NOMO-1 treated with dmso at 0.1 percent for 144 hours (cell line): ENCODE measurements at regions not wholly inside any gene's neighbourhood (a gene's known extent, or its start where the extent isn't known, plus 50 kb on each side); places are given as distances from the start of the nearest gene placed in this dataset.

Experiments used
- DNase-seq: peaks from one replicate; lab custom pipeline; 2025; ENCODE audit not compliant: unreplicated experiment; lab: John Stamatoyannopoulos, UW

GRCh38 chr5:8611067-8611466 lies 742.1 kb downstream of the MTRR start:
- no peak for DNase-seq

GRCh38 chr5:8613078-8613685 lies 744.2 kb downstream of the MTRR start:
- no peak for DNase-seq

- no peak for DNase-seq
Measured at GRCh38 chr5:8615142-8615858, 746.4 kb downstream of the MTRR start.

- DNase-seq, result no peak
Measured at GRCh38 chr5:8628521-8628920, 759.6 kb downstream of the MTRR start.

GRCh38 chr5:8633259-8633658 lies 764.3 kb downstream of the MTRR start:
- DNase-seq, result no peak

GRCh38 chr5:8633696-8634095 lies 764.7 kb downstream of the MTRR start:
- no peak for DNase-seq

- no peak for DNase-seq
Measured at GRCh38 chr5:8634219-8634618, 765.3 kb downstream of the MTRR start.

- no peak for DNase-seq
Measured at GRCh38 chr5:8641786-8642505, 773.0 kb downstream of the MTRR start.

- no peak for DNase-seq
Measured at GRCh38 chr5:8644377-8644776, 775.4 kb downstream of the MTRR start.

- DNase-seq, result no peak
Measured at GRCh38 chr5:8647111-8647510, 778.2 kb downstream of the MTRR start.

- no peak for DNase-seq
Measured at GRCh38 chr5:8650186-8650585, 781.2 kb downstream of the MTRR start.

- no peak for DNase-seq
Measured at GRCh38 chr5:8660133-8660893, 791.4 kb downstream of the MTRR start.

GRCh38 chr5:8663374-8663773 lies 794.4 kb downstream of the MTRR start:
- no peak for DNase-seq

GRCh38 chr5:8675182-8675581 lies 806.2 kb downstream of the MTRR start:
- no peak for DNase-seq

- no peak for DNase-seq
Measured at GRCh38 chr5:8676695-8677094, 807.7 kb downstream of the MTRR start.

- no peak for DNase-seq
Measured at GRCh38 chr5:8682381-8682780, 813.4 kb downstream of the MTRR start.

- DNase-seq, result no peak
Measured at GRCh38 chr5:8683496-8683895, 814.5 kb downstream of the MTRR start.

GRCh38 chr5:8685704-8686103 lies 816.8 kb downstream of the MTRR start:
- no peak for DNase-seq

- DNase-seq, result no peak
Measured at GRCh38 chr5:8686707-8687106, 817.8 kb downstream of the MTRR start.

- DNase-seq, result no peak
Measured at GRCh38 chr5:8689773-8690172, 820.8 kb downstream of the MTRR start.

- DNase-seq, result no peak
Measured at GRCh38 chr5:8691221-8691620, 822.3 kb downstream of the MTRR start.
